ENCODE measurements at regions not wholly inside any gene's neighbourhood (a gene's known extent, or its start where the extent isn't known, plus 50 kb on each side); places are given as distances from the start of the nearest gene placed in this dataset.

GRCh38 chr2:16311521-16312440 lies 353.9 kb downstream of the CYRIA start:
- FAIRE-seq: no peak
- DNase-seq (ENCODE audit: insufficient read length, low spot score): no peak

GRCh38 chr2:16308816-16309215 lies 356.8 kb downstream of the CYRIA start:
- DNase-seq (ENCODE audit: insufficient read length, low spot score) (no peak), FAIRE-seq (no peak)

DNA sequence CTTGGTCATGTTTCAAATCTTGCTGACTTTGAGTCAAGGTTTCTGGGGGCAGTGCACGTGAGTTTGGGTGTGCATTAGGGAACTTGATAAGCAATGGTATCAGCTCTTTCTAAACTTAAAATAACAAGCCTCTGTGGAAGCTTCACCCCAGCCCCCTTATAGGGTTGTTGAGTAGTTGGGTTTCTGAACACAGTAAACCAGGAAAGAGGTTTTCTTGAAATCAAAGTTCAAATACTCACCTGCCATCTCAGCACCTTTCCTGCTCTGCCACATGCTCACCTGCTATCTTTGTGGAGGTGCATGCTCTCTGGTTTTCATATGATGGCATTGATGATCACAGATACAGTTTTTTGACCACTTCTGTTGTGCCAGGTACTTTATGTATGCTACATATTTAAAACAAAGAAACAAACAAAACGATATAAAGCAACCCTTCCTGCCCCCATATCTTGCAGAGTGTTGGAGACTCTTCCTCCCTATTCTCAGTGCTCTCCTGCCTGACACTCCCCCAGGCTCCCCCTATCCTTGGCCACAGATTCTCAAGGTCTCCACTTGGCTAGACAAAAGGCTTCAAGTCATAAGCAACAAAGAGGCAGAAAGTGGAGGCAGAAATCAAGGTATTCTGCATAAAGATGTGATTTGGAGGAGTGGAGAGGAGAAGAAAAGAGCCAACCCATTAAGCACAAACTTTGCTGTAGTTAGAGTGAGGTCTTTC lies 360.6 kb downstream of the CYRIA start:
- DNase-seq (ENCODE audit: insufficient read length, low spot score): no peak

DNA sequence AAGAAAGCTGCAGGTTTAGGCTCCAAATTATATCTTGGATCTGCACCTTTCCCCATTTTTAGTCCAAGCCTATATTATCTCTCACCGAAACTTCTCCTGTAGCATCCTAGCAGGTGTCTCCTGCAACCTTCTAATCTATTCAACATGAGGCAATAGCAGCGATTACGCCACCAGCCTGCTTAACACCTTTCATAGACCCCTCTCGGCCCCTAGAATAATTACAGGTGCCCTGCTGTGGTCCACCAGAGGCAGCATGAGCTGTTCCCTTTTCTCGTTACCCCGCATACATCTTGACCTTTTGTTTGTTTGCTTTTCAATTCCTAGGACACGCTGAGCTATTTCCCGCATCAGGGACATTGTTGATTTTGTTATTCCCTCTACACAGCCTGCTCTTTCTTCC lies 361.9 kb downstream of the CYRIA start:
- no peak for FAIRE-seq
- DNase-seq (ENCODE audit: insufficient read length, low spot score): no peak

More for the DNA sequence above, 360.6 kb downstream of the CYRIA start:
- FAIRE-seq: no peak

GRCh38 chr2:16303273-16303577 lies 362.4 kb downstream of the CYRIA start:
- no peak for FAIRE-seq
- DNase-seq (ENCODE audit: insufficient read length, low spot score): no peak

- FAIRE-seq: no peak
- DNase-seq (ENCODE audit: insufficient read length, low spot score): no peak
These were observed 362.3 kb downstream of the MYCN start for GRCh38 chr2:16302431-16303272.

DNA sequence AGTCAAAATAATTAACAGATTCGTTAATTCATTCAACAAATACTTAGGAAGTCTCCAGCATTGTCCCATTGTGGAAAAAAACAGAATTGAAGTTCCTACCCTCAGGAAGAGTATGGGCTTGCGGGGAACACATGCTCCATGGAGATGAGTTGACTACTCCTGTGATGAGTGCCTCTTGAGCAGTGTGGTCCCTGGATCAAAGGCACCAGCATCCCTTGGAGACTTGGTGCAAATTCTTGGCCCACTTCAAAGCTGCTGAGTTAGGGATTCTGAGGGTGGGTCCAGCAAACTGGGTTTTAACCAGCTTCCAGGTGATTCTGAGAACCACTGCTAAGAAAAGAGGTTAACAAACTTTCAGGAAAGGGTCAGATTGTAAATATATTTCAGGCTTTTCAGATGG lies 361.6 kb downstream of the MYCN start:
- DNase-seq (ENCODE audit: insufficient read length, low spot score): no peak
- FAIRE-seq: no peak

DNA sequence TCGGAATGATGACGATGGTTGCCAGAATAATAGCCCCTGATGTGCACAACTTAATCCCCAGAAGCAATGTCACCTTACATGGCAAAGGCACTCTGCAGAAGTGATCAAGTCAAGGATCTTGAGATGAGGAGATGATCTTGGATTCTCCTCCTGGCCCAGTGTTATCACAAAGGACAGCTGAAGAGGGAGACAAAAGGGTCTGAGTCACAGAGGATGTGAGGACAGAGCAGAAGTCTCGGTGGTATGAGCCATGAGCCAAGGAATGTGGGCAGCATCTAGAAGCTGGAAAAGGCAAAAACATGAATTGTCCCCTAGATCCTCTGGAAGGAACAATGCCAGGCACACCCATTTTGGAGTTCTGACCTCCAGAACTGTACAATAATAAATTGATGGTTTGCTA lies 358.5 kb downstream of the MYCN start:
- no peak for FAIRE-seq

GRCh38 chr2:16296331-16297250 lies 356.2 kb downstream of the MYCN start:
- DNase-seq (ENCODE audit: insufficient read length, low spot score): no peak
- no peak for FAIRE-seq

More for the DNA sequence above, 358.5 kb downstream of the MYCN start:
- DNase-seq (ENCODE audit: insufficient read length, low spot score): no peak

GRCh38 chr2:16296038-16296290 lies 355.6 kb downstream of the MYCN start:
- no peak for FAIRE-seq
- DNase-seq (ENCODE audit: insufficient read length, low spot score): no peak

DNA sequence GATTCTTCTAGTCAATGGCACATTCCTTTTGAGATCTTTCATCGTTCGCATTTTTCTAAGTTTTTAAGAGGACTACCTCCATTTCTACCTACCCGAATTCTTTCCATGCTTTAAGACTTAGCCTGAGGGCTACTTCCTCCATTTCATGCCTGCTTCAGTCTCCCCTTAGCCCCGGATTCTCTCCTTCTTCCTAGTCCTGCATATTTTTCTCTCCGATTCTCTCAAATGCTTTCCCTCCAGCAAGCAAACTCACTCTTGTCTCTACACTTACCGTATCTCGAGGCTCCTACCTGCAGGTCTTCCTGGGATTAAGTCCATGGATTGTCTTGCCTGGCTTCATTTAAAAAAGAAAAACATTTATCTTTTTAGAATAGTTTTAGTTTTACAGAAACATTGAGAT lies 354.4 kb downstream of the MYCN start:
- no peak for DNase-seq (ENCODE audit: insufficient read length, low spot score)
- FAIRE-seq: no peak

GRCh38 chr2:16293871-16294270 lies 353.5 kb downstream of the MYCN start:
- no peak for FAIRE-seq

DNA sequence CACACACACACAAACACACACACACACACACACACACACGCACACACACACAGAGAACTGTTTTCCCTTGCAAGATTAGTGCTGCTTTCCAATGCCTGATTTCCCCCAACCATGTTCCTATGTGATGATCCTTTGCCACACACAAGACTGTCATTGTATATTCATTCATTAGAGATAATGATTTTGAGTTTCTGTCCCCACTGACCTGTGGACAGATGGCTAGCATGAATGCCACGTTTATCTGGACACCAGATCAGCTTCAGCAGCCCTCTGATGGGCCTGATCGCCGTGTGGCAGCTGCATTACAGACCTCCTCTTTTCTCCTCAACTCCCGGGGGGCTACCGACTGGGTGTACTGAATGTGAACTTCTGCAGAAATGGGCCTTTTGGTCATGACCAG lies 353.0 kb downstream of the MYCN start:
- FAIRE-seq (no peak), DNase-seq (ENCODE audit: insufficient read length, low spot score) (no peak)

More at GRCh38 chr2:16293871-16294270, 353.5 kb downstream of the MYCN start:
- no peak for DNase-seq (ENCODE audit: insufficient read length, low spot score)

DNA sequence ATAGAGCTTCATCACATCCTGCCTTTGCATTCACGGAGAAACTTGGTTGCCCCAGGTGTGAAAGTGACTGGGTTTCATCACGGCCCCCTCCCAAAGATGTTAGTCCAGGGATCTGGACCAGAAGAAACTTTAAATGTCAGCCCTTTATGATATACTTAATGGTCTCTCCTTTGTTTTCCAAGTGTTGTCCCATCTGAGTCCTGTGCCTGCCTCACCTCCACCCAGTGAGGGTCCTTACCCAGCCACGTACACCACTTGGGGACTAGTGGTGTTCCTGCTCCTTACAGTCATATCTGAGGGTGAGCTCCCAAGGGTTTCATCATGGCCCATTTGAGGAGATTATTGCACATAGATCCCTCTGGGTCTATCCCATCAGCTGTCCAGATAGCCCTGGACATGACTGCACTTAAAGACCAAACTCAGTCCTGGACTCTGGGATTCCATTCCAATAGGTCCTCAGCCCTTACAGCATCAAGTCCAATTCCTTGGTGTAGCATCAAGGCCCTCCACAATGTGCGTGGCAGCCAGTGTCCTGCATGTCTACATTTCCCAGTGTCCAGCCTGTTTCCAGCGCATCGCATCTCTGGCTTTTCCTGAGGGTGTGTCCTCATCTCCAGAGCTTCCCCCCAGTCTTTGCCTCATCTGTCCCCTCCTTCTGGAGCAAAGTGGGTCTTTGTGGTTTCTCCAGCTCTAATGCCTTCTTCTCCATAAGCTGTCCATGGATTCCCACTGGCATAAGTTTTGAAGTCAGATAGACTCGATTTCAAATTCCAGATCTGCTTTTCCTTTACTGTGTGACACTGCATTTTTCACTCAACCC lies 351.6 kb downstream of the MYCN start:
- no peak for FAIRE-seq

DNA sequence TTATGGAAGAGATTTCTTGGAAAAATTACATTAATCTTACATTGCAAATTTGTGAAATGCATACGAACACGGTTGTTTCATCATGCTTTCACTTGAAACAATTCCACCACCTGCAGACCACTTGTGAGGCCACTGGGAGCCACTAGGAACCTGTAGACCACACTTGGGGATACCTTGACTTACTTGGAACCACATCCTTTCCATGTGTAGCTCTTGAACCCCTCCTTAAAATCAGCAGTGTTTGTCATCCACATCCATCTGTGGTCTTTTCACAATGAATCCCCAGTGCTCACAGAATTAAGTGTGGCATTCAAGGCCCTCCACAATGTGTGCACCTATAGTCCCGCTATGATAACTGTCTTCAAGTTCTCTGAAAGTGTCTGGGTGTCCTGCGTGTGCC lies 350.9 kb downstream of the MYCN start:
- DNase-seq (ENCODE audit: insufficient read length, low spot score) (no peak), FAIRE-seq (no peak)

More for the DNA sequence above, 351.6 kb downstream of the MYCN start:
- DNase-seq (ENCODE audit: insufficient read length, low spot score): no peak

DNA sequence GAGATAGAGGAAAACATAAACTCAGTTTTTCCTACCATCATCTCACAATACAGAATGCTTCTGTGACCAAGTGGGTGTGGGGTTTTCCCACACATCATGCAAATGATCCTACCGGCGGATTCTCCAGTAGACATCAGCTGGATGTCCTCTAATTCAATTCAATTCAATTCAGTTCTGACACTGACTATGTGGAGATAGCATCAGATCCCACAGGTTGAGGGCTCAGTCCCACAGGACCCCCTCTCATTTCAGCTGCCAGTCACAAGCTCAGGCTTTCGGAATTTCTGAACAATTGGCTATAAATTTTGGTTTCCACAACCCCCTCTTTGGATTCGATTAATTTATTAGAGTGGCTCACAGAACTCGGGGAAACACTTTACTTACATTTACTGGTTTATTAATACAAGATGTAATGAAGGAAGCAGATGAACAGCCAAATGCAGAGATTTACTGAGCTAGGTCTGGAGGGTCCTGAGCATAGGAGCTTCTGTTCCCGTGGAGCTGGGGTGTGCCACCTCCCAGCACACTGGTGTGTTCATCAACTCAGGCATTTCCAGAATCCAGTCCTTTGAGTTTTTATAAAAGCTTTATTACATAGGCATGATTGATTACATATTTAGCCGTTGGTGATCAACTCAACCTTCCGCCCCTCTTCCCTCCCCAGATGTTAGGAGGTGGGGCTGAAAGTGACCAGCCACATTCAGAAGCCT lies 350.1 kb downstream of the MYCN start:
- DNase-seq (ENCODE audit: insufficient read length, low spot score): no peak
- FAIRE-seq: no peak

DNA sequence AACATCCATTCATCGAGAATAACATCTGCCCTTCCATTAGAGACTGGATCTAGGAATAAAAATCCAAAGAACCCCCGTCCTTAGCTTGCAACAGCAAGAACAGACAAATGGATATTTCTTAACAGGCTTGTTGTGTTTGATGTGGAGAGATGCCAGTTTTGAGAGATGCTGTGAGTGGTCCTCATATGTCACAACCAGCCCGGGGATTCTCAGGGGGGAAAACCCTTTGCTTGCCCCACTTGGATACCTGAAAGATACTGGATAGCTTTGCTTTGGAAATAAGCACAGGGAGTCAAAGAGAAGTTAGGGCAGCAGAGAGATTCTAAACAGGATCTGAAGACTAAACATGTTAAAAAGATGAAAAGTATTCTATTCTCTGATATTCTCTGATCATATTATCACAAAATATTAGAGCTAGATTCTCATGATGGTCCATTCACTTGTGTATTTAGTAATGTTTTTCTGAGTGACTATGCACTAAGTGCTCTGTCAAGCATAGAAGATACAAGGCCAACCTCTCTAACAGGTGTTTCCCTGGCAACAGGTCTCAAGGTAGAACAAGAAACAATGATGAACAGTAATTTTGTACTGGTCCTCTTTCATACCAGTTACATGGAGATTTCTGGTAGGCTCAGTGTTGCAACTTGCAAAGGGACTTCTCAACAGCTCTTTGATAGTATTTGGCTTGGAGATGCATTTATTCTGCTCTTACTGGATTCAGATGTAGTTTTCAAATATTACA lies 348.2 kb downstream of the MYCN start:
- FAIRE-seq (no peak), DNase-seq (ENCODE audit: insufficient read length, low spot score) (no peak)

- DNase-seq (ENCODE audit: insufficient read length, low spot score): no peak
- no peak for FAIRE-seq
These were observed 347.5 kb downstream of the MYCN start for GRCh38 chr2:16287831-16288230.
